CD4-positive, alpha-beta memory T cell (primary cell): ENCODE measurements at regions not wholly inside any gene's neighbourhood (a gene's known extent, or its start where the extent isn't known, plus 50 kb on each side); places are given as distances from the start of the nearest gene placed in this dataset.

ENCODE experiments used
- CTCF ChIA-PET: fragments of 350-600 bp; sonication (Branson Sonifier 250); formaldehyde crosslinking; loops from one replicate; lab custom pipeline; 2021; ENCODE audit warnings: inconsistent platforms; ENCODE audit not compliant: partially characterized antibody; lab: Charles Lee
- POLR2A ChIA-PET: fragments of 350-600 bp; sonication (Branson Sonifier 250); formaldehyde crosslinking; loops from one replicate; lab custom pipeline; 2021; ENCODE audit not compliant: partially characterized antibody; lab: Charles Lee
- DNase-seq, 5 donors: peaks; one replicate each; pipeline versions ENCODE4 v3.0.0 to v3.0.0-alpha.2; 2020 to 2022; ENCODE audit warnings: mixed read lengths in 1 of 5
- H3K27ac ChIP-seq: one replicate; pipeline ENCODE4 v1.7.0; 2013; ENCODE audit warnings: low read depth, low read length
- H3K27me3 ChIP-seq: 2 replicates; pipeline ENCODE4 v1.7.0; 2013; ENCODE audit warnings: mild to moderate bottlenecking, low read length, moderate library complexity; ENCODE audit not compliant: insufficient read depth
- H3K36me3 ChIP-seq: 2 replicates; pipeline ENCODE4 v1.7.0; 2013; ENCODE audit warnings: mild to moderate bottlenecking, low read length, moderate library complexity; ENCODE audit not compliant: insufficient read depth
- H3K4me1 ChIP-seq: 2 replicates; pipeline ENCODE4 v1.7.0; 2013; ENCODE audit warnings: mild to moderate bottlenecking, low read length, moderate library complexity; ENCODE audit not compliant: insufficient read depth
- H3K4me3 ChIP-seq, 2 donors: one replicate each; pipeline ENCODE4 v1.7.0; 2013; ENCODE audit warnings: low read length in 2 of 2, mild to moderate bottlenecking in 1 of 2
- H3K9me3 ChIP-seq, 2 donors: one replicate each; pipeline ENCODE4 v1.7.0; 2013; ENCODE audit warnings: low read length in 2 of 2, control low read depth in 1 of 2; ENCODE audit not compliant: control insufficient read depth in 1 of 2
- H3K27ac Mint-ChIP-seq, 7 donors: one replicate each; pipeline ENCODE4 v1.8.0; 2020 to 2021; ENCODE audit warnings: mixed read lengths in 7 of 7, mild to moderate bottlenecking in 6 of 7, inconsistent platforms in 3 of 7, moderate library complexity in 3 of 7
- H3K27me3 Mint-ChIP-seq, 2 donors: one replicate each; pipeline ENCODE4 v1.8.0; 2020 to 2021; ENCODE audit warnings: mixed read lengths in 2 of 2
- H3K36me3 Mint-ChIP-seq, 2 donors: one replicate each; pipeline ENCODE4 v1.8.0; 2020 to 2021; ENCODE audit warnings: mixed read lengths in 2 of 2, inconsistent platforms in 1 of 2, mild to moderate bottlenecking in 1 of 2
- H3K4me1 Mint-ChIP-seq, 4 donors: one replicate each; pipeline ENCODE4 v1.8.0; 2020 to 2021; ENCODE audit warnings: mixed read lengths in 4 of 4, mild to moderate bottlenecking in 1 of 4
- H3K4me3 Mint-ChIP-seq, 8 donors: one replicate each; pipeline ENCODE4 v1.8.0; 2020 to 2021; ENCODE audit warnings: mixed read lengths in 8 of 8, mild to moderate bottlenecking in 7 of 8, moderate library complexity in 6 of 8, inconsistent platforms in 3 of 8
- H3K9me3 Mint-ChIP-seq, 8 donors: one replicate each; pipeline ENCODE4 v1.8.0; 2020 to 2021; ENCODE audit warnings: mixed read lengths in 8 of 8, mild to moderate bottlenecking in 5 of 8, inconsistent platforms in 3 of 8, moderate library complexity in 1 of 8
- intact Hi-C: fragments of 100-400 bp; cut with micrococcal nuclease; formaldehyde crosslinking; loops from one replicate; pipeline ENCODE4 v1.15.1; 2023

GRCh38 chr6:150698391-150698790 lies 98.7 kb downstream of the PLEKHG1 start:
- H3K9me3 ChIP-seq, result no peaks in the 10 kb centered on the region
- no peaks in the 10 kb centered on the region for H3K4me1 ChIP-seq
- intact Hi-C loops, result no loop called here
- no peaks in the 10 kb centered on the region for H3K27me3 ChIP-seq
- Mint-ChIP-seq H3K27ac (no peak overlapping the region), H3K9me3 (no peaks in the 10 kb centered on the region), H3K4me1 (peaks cover 0 to 4% (median under 1%) of the 10 kb centered on the region in 4 donors), H3K36me3 (no peaks in the 10 kb centered on the region), H3K4me3 (no peak overlapping the region), H3K27me3 (no peaks in the 10 kb centered on the region)
- no peak overlapping the region for H3K27ac ChIP-seq
- DNase-seq, result no peak
- POLR2A ChIA-PET, result no interaction called here
- H3K36me3 ChIP-seq, result no peaks in the 10 kb centered on the region
- H3K4me3 ChIP-seq, result no peak overlapping the region
- CTCF ChIA-PET, result interaction anchor here (1.2 kb wide), 1 partner anchor 12 kb away, joined by 6 read pairs; no protein-coding TSS in a partner anchor

GRCh38 chr6:150702675-150703074 lies 103.0 kb downstream of the PLEKHG1 start:
- Mint-ChIP-seq H3K9me3 (no peaks in the 10 kb centered on the region), H3K4me3 (no peak overlapping the region), H3K36me3 (no peaks in the 10 kb centered on the region), H3K27me3 (no peaks in the 10 kb centered on the region), H3K27ac (no peak overlapping the region), H3K4me1 (peaks cover 0 to 4% (median under 1%) of the 10 kb centered on the region in 4 donors)
- Histone ChIP-seq H3K27ac (no peak overlapping the region), H3K9me3 (no peaks in the 10 kb centered on the region), H3K27me3 (no peaks in the 10 kb centered on the region), H3K4me3 (no peak overlapping the region), H3K36me3 (no peaks in the 10 kb centered on the region), H3K4me1 (no peaks in the 10 kb centered on the region)
- intact Hi-C loops, result no loop called here
- CTCF ChIA-PET, result interaction anchor here (2.3 kb wide), 1 partner anchor 17 kb away, joined by 5 read pairs; no protein-coding TSS in a partner anchor
- POLR2A ChIA-PET, result no interaction called here
- no peak for DNase-seq

DNA sequence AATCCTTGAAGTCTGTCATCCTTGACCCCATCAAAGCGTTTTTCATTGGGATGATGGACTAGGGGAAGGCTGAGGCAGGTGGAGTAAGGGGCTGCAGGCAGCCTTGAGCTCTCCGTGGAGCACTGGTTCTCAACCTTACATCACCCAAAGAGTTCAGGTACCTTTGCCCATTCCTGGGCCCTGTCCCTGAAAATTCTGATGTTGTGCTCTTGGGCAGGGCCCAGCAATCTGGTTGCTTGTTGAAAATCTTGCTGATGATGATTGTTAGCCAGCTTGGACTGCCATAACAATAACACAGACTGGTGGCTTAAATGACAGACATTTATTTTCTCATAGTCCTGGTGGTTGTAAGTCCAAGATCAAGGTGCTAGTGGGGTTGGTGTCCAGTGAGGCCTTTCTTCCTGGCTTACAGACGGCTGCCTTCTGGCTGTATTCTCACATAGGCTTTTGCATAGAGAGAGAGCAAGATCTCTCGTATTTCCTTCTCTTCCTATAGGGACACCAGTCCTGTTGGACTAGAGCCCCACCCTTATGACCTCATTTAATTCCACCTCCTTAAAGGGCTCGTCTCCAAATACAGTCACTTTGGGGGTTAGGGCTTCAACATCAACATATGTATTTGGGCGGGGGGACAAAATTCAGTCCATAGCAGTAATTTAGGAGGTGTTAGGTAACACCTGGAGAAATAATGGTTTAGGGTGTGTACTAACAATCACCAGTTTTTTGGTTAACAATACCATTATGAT lies 104.9 kb downstream of the PLEKHG1 start:
- POLR2A ChIA-PET, result no interaction called here
- no peak overlapping the region for H3K27ac Mint-ChIP-seq

GRCh38 chr6:150705392-150705791 lies 105.7 kb downstream of the PLEKHG1 start:
- Histone ChIP-seq H3K4me1 (no peaks in the 10 kb centered on the region), H3K36me3 (no peaks in the 10 kb centered on the region), H3K27ac (no peak overlapping the region), H3K27me3 (no peaks in the 10 kb centered on the region), H3K9me3 (no peaks in the 10 kb centered on the region), H3K4me3 (no peak overlapping the region)
- no peak overlapping the region for H3K4me3 Mint-ChIP-seq
- H3K9me3 Mint-ChIP-seq, result no peaks in the 10 kb centered on the region
- no peak overlapping the region for H3K27ac Mint-ChIP-seq
- H3K36me3 Mint-ChIP-seq, result no peaks in the 10 kb centered on the region
- intact Hi-C loops, result no loop called here
- CTCF ChIA-PET, result interaction anchor here (0.6 kb wide), 1 partner anchor 418 kb away, joined by 3 read pairs; no protein-coding TSS in a partner anchor
- no peak for DNase-seq
- H3K4me1 Mint-ChIP-seq, result peaks cover 0 to 4% (median under 1%) of the 10 kb centered on the region in 4 donors
- peaks cover 0 to 4% of the 10 kb centered on the region in 2 donors for H3K27me3 Mint-ChIP-seq
- POLR2A ChIA-PET, result no interaction called here

More for the DNA sequence above, 104.9 kb downstream of the PLEKHG1 start:
- H3K4me3 Mint-ChIP-seq, result no peak overlapping the region
- intact Hi-C loops, result no loop called here
- H3K27me3 Mint-ChIP-seq, result peaks cover 0 to 4% of the 10 kb centered on the region in 2 donors
- no peaks in the 10 kb centered on the region for H3K36me3 ChIP-seq
- H3K4me1 Mint-ChIP-seq, result peaks cover 0 to 4% (median under 1%) of the 10 kb centered on the region in 4 donors
- H3K9me3 Mint-ChIP-seq, result no peaks in the 10 kb centered on the region
- H3K27me3 ChIP-seq, result no peaks in the 10 kb centered on the region
- H3K36me3 Mint-ChIP-seq, result no peaks in the 10 kb centered on the region
- no peak overlapping the region for H3K27ac ChIP-seq
- no peak overlapping the region for H3K4me3 ChIP-seq
- H3K9me3 ChIP-seq, result no peaks in the 10 kb centered on the region
- no peaks in the 10 kb centered on the region for H3K4me1 ChIP-seq
- DNase-seq, result no peak
- CTCF ChIA-PET, result interaction anchor here (0.6 kb wide), 1 partner anchor 418 kb away, joined by 3 read pairs; no protein-coding TSS in a partner anchor

GRCh38 chr6:150710236-150710635 lies 110.6 kb downstream of the PLEKHG1 start:
- H3K27ac ChIP-seq, result no peak overlapping the region
- Mint-ChIP-seq H3K4me3 (no peak overlapping the region), H3K9me3 (no peaks in the 10 kb centered on the region), H3K4me1 (no peaks in the 10 kb centered on the region), H3K27me3 (peaks cover 2 to 4% of the 10 kb centered on the region in 2 donors), H3K27ac (no peak overlapping the region), H3K36me3 (no peaks in the 10 kb centered on the region)
- no peaks in the 10 kb centered on the region for H3K27me3 ChIP-seq
- no peak for DNase-seq
- no peaks in the 10 kb centered on the region for H3K4me1 ChIP-seq
- ChIA-PET CTCF (no interaction called here), POLR2A (no interaction called here)
- H3K4me3 ChIP-seq, result no peak overlapping the region
- intact Hi-C loops, result no loop called here
- no peaks in the 10 kb centered on the region for H3K36me3 ChIP-seq
- H3K9me3 ChIP-seq, result no peaks in the 10 kb centered on the region

DNA sequence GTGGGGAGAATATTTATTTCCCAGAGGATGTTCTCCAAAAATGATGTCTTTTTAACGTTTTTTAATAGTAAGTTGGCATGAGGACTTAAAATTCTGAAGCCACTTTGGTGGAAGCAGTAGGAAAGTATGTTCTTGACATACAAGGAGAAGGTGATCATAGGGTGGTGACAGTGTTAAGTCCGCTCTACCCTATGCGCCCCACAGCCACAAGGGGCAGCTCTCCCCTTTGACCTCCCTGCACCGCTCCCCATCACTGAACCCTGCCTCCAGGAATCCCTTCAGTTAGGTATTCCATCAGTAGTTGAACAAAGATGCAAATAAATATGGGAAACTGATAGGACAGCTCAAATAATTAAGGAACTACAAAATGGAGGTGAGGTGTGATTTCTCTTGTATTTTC lies 111.4 kb downstream of the PLEKHG1 start:
- Histone ChIP-seq H3K4me3 (no peak overlapping the region), H3K36me3 (no peaks in the 10 kb centered on the region), H3K27ac (no peak overlapping the region), H3K9me3 (no peaks in the 10 kb centered on the region), H3K4me1 (no peaks in the 10 kb centered on the region), H3K27me3 (no peaks in the 10 kb centered on the region)
- POLR2A ChIA-PET, result no interaction called here
- H3K4me3 Mint-ChIP-seq, result no peak overlapping the region
- intact Hi-C loops, result no loop called here
- no peaks in the 10 kb centered on the region for H3K4me1 Mint-ChIP-seq
- H3K36me3 Mint-ChIP-seq, result no peaks in the 10 kb centered on the region
- H3K27me3 Mint-ChIP-seq, result peaks cover 2 to 4% of the 10 kb centered on the region in 2 donors
- no peaks in the 10 kb centered on the region for H3K9me3 Mint-ChIP-seq
- CTCF ChIA-PET, result no interaction called here
- no peak for DNase-seq
- H3K27ac Mint-ChIP-seq, result no peak overlapping the region

- ChIA-PET CTCF (no interaction called here), POLR2A (no interaction called here)
- Histone ChIP-seq H3K4me1 (no peaks in the 10 kb centered on the region), H3K27me3 (no peaks in the 10 kb centered on the region), H3K4me3 (no peak overlapping the region), H3K9me3 (no peaks in the 10 kb centered on the region), H3K36me3 (no peaks in the 10 kb centered on the region), H3K27ac (no peak overlapping the region)
- intact Hi-C loops, result no loop called here
- H3K9me3 Mint-ChIP-seq, result no peaks in the 10 kb centered on the region
- DNase-seq, result no peak
- H3K4me3 Mint-ChIP-seq, result no peak overlapping the region
- H3K36me3 Mint-ChIP-seq, result no peaks in the 10 kb centered on the region
- no peak overlapping the region for H3K27ac Mint-ChIP-seq
- peaks cover 2 to 4% of the 10 kb centered on the region in 2 donors for H3K27me3 Mint-ChIP-seq
- H3K4me1 Mint-ChIP-seq, result no peaks in the 10 kb centered on the region
Observed at GRCh38 chr6:150711584-150712504, 112.2 kb downstream of the PLEKHG1 start.
